ENCODE measurements at regions not wholly inside any gene's neighbourhood (a gene's known extent, or its start where the extent isn't known, plus 50 kb on each side); places are given as distances from the start of the nearest gene placed in this dataset.

GRCh38 chr3:169029674-169030285 lies 633.7 kb downstream of the MECOM start:
- H3K9me3 ChIP-seq (replicated peaks) = no peaks in the 10 kb centered on the region
- no peaks in the 10 kb centered on the region for H3K4me1 ChIP-seq
- intact Hi-C loops (cut with micrococcal nuclease) = no loop called here
- no peaks in the 10 kb centered on the region for H3K27me3 ChIP-seq (ENCODE audit: low read depth)
- no peaks in the 10 kb centered on the region for H3K36me3 ChIP-seq
- DNase-seq = no peak
- H3K4me3 ChIP-seq = no peak overlapping the region
- TF ChIP-seq CTCF (IDR thresholded peaks at IDR 0.05; ENCODE audit: borderline replicate concordance) = no peak
- H3K27ac ChIP-seq (replicated peaks) = no peak overlapping the region

- TF ChIP-seq CTCF (IDR thresholded peaks at IDR 0.05; ENCODE audit: borderline replicate concordance) = no peak
- intact Hi-C loops (cut with micrococcal nuclease) = no loop called here
- no peak overlapping the region for H3K4me3 ChIP-seq
Measured at GRCh38 chr3:169028716-169029115, 634.8 kb downstream of the MECOM start.

GRCh38 chr3:169026543-169027182 lies 636.8 kb downstream of the MECOM start:
- Histone ChIP-seq H3K27ac (replicated peaks) (no peak overlapping the region), H3K9me3 (replicated peaks) (no peaks in the 10 kb centered on the region), H3K36me3 (no peaks in the 10 kb centered on the region), H3K27me3 (ENCODE audit: low read depth) (no peaks in the 10 kb centered on the region), H3K4me3 (no peak overlapping the region), H3K4me1 (no peaks in the 10 kb centered on the region)
- DNase-seq = no peak
- no peak for TF ChIP-seq CTCF (IDR thresholded peaks at IDR 0.05; ENCODE audit: borderline replicate concordance)
- intact Hi-C loops (cut with micrococcal nuclease) = no loop called here

More at GRCh38 chr3:169028716-169029115, 634.8 kb downstream of the MECOM start:
- DNase-seq = no peak
- Histone ChIP-seq H3K27me3 (ENCODE audit: low read depth) (no peaks in the 10 kb centered on the region), H3K36me3 (no peaks in the 10 kb centered on the region), H3K27ac (replicated peaks) (no peak overlapping the region), H3K9me3 (replicated peaks) (no peaks in the 10 kb centered on the region), H3K4me1 (no peaks in the 10 kb centered on the region)

GRCh38 chr3:169022457-169022856 lies 641.1 kb downstream of the MECOM start:
- H3K4me1 ChIP-seq = no peaks in the 10 kb centered on the region

GRCh38 chr3:169020371-169020770 lies 643.1 kb downstream of the MECOM start:
- no peak for DNase-seq
- Histone ChIP-seq H3K27ac (replicated peaks) (no peak overlapping the region), H3K36me3 (no peaks in the 10 kb centered on the region), H3K4me1 (no peaks in the 10 kb centered on the region), H3K4me3 (no peak overlapping the region), H3K27me3 (ENCODE audit: low read depth) (no peaks in the 10 kb centered on the region), H3K9me3 (replicated peaks) (no peaks in the 10 kb centered on the region)
- intact Hi-C loops (cut with micrococcal nuclease) = no loop called here
- no peak for TF ChIP-seq CTCF (IDR thresholded peaks at IDR 0.05; ENCODE audit: borderline replicate concordance)

More at GRCh38 chr3:169022457-169022856, 641.1 kb downstream of the MECOM start:
- no peaks in the 10 kb centered on the region for H3K36me3 ChIP-seq
- no peaks in the 10 kb centered on the region for H3K27me3 ChIP-seq (ENCODE audit: low read depth)
- H3K9me3 ChIP-seq (replicated peaks) = no peaks in the 10 kb centered on the region
- DNase-seq = no peak
- no peak for TF ChIP-seq CTCF (IDR thresholded peaks at IDR 0.05; ENCODE audit: borderline replicate concordance)
- no peak overlapping the region for H3K27ac ChIP-seq (replicated peaks)
- intact Hi-C loops (cut with micrococcal nuclease) = no loop called here
- no peak overlapping the region for H3K4me3 ChIP-seq
